ENCODE measurements at regions not wholly inside any gene's neighbourhood (a gene's known extent, or its start where the extent isn't known, plus 50 kb on each side); places are given as distances from the start of the nearest gene placed in this dataset.
"Not testable (repeated sequence)": the region's sequence is repeated elsewhere in the genome, so short reads cannot be mapped to it uniquely, and the experiment has no call there.

DNA sequence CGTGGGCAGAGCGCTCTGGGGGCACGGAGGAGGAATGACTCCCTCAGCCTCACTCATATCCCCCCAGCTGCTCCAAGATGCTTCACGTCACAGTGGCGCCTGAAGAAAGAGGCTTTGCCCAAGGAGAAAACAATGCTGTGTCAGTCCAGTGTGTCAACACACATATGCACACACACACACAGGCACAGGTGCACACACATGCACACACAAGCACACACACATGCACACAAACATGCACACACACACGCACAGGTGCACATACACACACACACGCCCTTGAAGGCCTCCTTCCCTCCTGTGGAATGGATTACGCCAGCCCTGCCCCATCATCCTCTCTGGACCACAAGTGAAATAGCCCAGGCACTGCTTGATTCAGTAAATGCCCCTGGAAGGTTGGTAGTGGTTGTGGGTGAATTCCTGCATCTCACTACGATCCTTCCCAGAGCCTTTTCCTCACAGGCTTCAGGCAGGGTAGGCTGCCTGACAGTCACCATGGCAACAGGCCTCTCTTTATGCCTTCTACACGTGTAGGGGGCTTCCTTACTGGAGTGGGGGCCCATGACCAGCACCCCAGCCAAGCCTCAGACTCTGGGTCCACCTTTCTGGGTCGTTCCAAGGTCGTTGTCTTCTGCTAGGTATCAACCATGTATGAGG, 371.5 kb upstream of the PODXL start:
- H3K36me3 ChIP-seq (ENCODE audit: insufficient read depth, low read length, poor library complexity, severe bottlenecking): no peaks in the 10 kb centered on the region

DNA sequence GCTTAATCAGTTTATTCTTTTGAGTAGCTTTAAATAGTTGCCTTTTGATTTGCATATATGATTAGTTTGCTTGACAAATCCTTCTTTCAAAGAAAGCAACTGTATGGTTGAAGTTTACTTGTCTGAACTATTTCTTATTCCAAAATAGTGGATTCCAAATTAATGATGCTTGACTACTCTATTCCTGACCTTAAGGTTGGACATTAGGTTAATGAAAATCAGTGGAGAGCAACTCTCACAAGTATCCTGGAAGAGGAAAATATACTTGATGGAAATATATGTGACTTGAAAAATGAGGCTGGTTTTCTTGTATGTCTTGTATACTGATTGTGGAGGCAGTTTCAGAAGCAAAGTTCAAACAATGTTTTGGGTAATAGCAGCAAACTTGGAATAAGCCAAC, 369.2 kb upstream of the PODXL start:
- H3K27ac ChIP-seq (ENCODE audit: low read depth, low read length, poor library complexity, severe bottlenecking): no peak overlapping the region
- ChIA-PET CTCF (no interaction called here), POLR2A (ENCODE audit: low non-redundant PET) (no interaction called here)
- H3K4me1 ChIP-seq (ENCODE audit: insufficient read depth, low read length, poor library complexity, severe bottlenecking): no peaks in the 10 kb centered on the region
- BruUV-seq (replicated peaks): no TSS peak
- no peaks in the 10 kb centered on the region for H3K9me3 ChIP-seq (ENCODE audit: low read depth, low read length, poor library complexity, severe bottlenecking)
- H3K36me3 ChIP-seq (ENCODE audit: insufficient read depth, low read length, poor library complexity, severe bottlenecking): no peaks in the 10 kb centered on the region
- no peak for DNase-seq (ENCODE audit: low spot score)
- no peak overlapping the region for H3K4me3 ChIP-seq (ENCODE audit: low read depth, low read length, poor library complexity, severe bottlenecking)
- intact Hi-C loops (cut with micrococcal nuclease; ENCODE audit: unreplicated experiment): no loop called here
- H3K27me3 ChIP-seq (replicated peaks; ENCODE audit: insufficient read depth, low read depth, low read length, poor library complexity): peaks cover 5% of the 10 kb centered on the region
- TF ChIP-seq, protein P1, sequence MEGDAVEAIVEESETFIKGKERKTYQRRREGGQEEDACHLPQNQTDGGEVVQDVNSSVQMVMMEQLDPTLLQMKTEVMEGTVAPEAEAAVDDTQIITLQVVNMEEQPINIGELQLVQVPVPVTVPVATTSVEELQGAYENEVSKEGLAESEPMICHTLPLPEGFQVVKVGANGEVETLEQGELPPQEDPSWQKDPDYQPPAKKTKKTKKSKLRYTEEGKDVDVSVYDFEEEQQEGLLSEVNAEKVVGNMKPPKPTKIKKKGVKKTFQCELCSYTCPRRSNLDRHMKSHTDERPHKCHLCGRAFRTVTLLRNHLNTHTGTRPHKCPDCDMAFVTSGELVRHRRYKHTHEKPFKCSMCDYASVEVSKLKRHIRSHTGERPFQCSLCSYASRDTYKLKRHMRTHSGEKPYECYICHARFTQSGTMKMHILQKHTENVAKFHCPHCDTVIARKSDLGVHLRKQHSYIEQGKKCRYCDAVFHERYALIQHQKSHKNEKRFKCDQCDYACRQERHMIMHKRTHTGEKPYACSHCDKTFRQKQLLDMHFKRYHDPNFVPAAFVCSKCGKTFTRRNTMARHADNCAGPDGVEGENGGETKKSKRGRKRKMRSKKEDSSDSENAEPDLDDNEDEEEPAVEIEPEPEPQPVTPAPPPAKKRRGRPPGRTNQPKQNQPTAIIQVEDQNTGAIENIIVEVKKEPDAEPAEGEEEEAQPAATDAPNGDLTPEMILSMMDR (conservative IDR thresholded peaks at IDR 0.05; ENCODE audit: low read depth, low read length): no peak
- TF ChIP-seq EZH2 (IDR thresholded peaks at IDR 0.05; ENCODE audit: borderline replicate concordance, low read depth, low read length, poor library complexity, severe bottlenecking): no peak

More for the DNA sequence above, 371.5 kb upstream of the PODXL start:
- TF ChIP-seq, protein P1 (conservative IDR thresholded peaks at IDR 0.05; ENCODE audit: low read depth, low read length): no peak
- TF ChIP-seq EZH2 (IDR thresholded peaks at IDR 0.05; ENCODE audit: borderline replicate concordance, low read depth, low read length, poor library complexity, severe bottlenecking): no peak
- no peaks in the 10 kb centered on the region for H3K9me3 ChIP-seq (ENCODE audit: low read depth, low read length, poor library complexity, severe bottlenecking)
- ChIA-PET POLR2A (ENCODE audit: low non-redundant PET) (no interaction called here), CTCF (no interaction called here)
- no peaks in the 10 kb centered on the region for H3K4me1 ChIP-seq (ENCODE audit: insufficient read depth, low read length, poor library complexity, severe bottlenecking)
- H3K4me3 ChIP-seq (ENCODE audit: low read depth, low read length, poor library complexity, severe bottlenecking): no peak overlapping the region
- no TSS peak for BruUV-seq (replicated peaks)
- DNase-seq (ENCODE audit: low spot score): no peak
- intact Hi-C loops (cut with micrococcal nuclease; ENCODE audit: unreplicated experiment): no loop called here
- no peak overlapping the region for H3K27ac ChIP-seq (ENCODE audit: low read depth, low read length, poor library complexity, severe bottlenecking)
- peaks cover 5% of the 10 kb centered on the region for H3K27me3 ChIP-seq (replicated peaks; ENCODE audit: insufficient read depth, low read depth, low read length, poor library complexity)

DNA sequence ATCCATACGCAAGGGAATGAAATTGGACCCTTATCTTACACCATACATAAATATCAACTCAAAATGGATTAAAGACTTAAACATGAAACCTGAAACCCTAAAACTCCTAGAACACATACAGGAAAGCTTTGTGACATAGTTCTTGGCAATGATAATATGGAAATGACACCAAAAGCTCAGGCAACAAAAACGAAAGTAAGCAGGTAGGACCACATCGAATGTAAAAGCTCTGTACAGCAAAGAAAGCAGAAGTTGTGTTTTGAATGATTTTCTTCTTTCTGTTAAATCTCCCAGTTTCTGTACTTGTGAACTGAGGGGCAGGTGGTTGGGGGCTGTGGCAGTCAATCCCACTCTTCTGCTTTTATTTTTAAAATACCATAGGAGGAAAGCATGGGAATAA, 368.4 kb upstream of the PODXL start:
- BruUV-seq (replicated peaks): no TSS peak
- TF ChIP-seq, protein P1 (conservative IDR thresholded peaks at IDR 0.05; ENCODE audit: low read depth, low read length): no peak
- no peak for TF ChIP-seq EZH2 (IDR thresholded peaks at IDR 0.05; ENCODE audit: borderline replicate concordance, low read depth, low read length, poor library complexity, severe bottlenecking)
- POLR2A ChIA-PET (ENCODE audit: low non-redundant PET): no interaction called here
- H3K4me3 ChIP-seq (ENCODE audit: low read depth, low read length, poor library complexity, severe bottlenecking): no peak overlapping the region
- H3K9me3 ChIP-seq (ENCODE audit: low read depth, low read length, poor library complexity, severe bottlenecking): no peaks in the 10 kb centered on the region
- CTCF ChIA-PET: no interaction called here
- intact Hi-C loops (cut with micrococcal nuclease; ENCODE audit: unreplicated experiment): no loop called here
- H3K4me1 ChIP-seq (ENCODE audit: insufficient read depth, low read length, poor library complexity, severe bottlenecking): no peaks in the 10 kb centered on the region
- no peaks in the 10 kb centered on the region for H3K36me3 ChIP-seq (ENCODE audit: insufficient read depth, low read length, poor library complexity, severe bottlenecking)
- no peak overlapping the region for H3K27ac ChIP-seq (ENCODE audit: low read depth, low read length, poor library complexity, severe bottlenecking)
- H3K27me3 ChIP-seq (replicated peaks; ENCODE audit: insufficient read depth, low read depth, low read length, poor library complexity): peaks cover under 1% of the 10 kb centered on the region
- no peak for DNase-seq (ENCODE audit: low spot score)

DNA sequence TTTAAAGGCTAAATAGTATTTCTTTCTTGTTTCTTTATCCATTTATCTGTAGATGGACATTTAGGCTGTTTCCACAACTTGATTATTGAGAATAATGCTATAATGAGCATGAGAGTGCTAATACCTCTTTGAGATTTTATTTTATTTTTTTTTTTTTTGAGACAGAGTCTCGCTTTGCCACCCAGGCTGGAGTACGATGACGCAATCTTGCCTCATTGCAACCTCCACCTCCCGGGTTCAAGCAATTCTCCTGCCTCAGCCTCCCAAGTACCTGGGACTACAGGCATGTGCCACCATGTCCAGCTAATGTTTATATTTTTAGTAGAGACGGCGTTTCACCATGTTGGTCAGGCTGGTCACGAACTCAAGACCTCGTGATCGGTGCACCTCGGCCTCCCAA, 366.5 kb upstream of the PODXL start:
- DNase-seq (ENCODE audit: low spot score); H3K27ac ChIP-seq (ENCODE audit: low read depth, low read length, poor library complexity, severe bottlenecking); H3K4me1 ChIP-seq (ENCODE audit: insufficient read depth, low read length, poor library complexity, severe bottlenecking); H3K36me3 ChIP-seq (ENCODE audit: insufficient read depth, low read length, poor library complexity, severe bottlenecking); H3K4me3 ChIP-seq (ENCODE audit: low read depth, low read length, poor library complexity, severe bottlenecking); H3K9me3 ChIP-seq (ENCODE audit: low read depth, low read length, poor library complexity, severe bottlenecking); BruUV-seq (replicated peaks); intact Hi-C loops (cut with micrococcal nuclease; ENCODE audit: unreplicated experiment); POLR2A ChIA-PET (ENCODE audit: low non-redundant PET); CTCF ChIA-PET; H3K27me3 ChIP-seq (replicated peaks; ENCODE audit: insufficient read depth, low read depth, low read length, poor library complexity): not testable (repeated sequence)

Measured in A673 (cell line).